H1 (cell line): ENCODE measurements at regions not wholly inside any gene's neighbourhood (a gene's known extent, or its start where the extent isn't known, plus 50 kb on each side); places are given as distances from the start of the nearest gene placed in this dataset.

ENCODE experiments used
- CEBPB ChIP-seq: IDR thresholded peaks from 2 replicates; pipeline ENCODE4 v1.6.1; 2012; ENCODE audit warnings: low read depth, low read length
- CREB1 ChIP-seq: IDR thresholded peaks from 2 replicates; pipeline ENCODE4 v1.6.1; 2012; ENCODE audit warnings: inconsistent platforms
- CTBP2 ChIP-seq: IDR thresholded peaks from 2 replicates; pipeline ENCODE4 v1.7.0; 2011; ENCODE audit warnings: borderline replicate concordance, mild to moderate bottlenecking, moderate library complexity, mixed read lengths, low read length; ENCODE audit not compliant: insufficient read depth, insufficient read length
- MAFK ChIP-seq: IDR thresholded peaks from 2 replicates; pipeline ENCODE4 v1.6.1; 2012; ENCODE audit warnings: low read depth, mild to moderate bottlenecking, improper control_type of control experiment, low read length
- NANOG ChIP-seq: IDR thresholded peaks from 2 replicates; pipeline ENCODE4 v1.6.1; 2011; ENCODE audit warnings: low read length, low read depth, mild to moderate bottlenecking, inconsistent platforms; ENCODE audit not compliant: insufficient read depth, poor library complexity, severe bottlenecking

DNA sequence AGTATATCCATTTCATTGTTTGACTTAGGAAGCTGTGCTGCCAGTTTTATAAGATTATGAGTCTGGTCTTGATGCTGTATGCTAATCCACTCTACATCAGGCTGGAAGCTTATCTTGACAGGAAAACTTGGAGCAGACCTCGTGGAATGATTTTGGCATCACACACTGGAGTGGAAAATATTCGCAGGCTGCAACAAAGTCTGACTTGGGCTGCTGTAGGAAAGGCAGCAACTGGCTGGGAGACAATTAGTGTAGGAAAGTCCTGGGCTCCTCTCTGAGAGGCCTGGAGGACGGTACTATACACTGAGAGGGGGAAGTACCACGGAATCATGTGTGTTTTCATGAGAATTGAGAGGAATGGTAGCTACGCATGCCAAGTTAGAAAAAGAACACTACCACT, 383.7 kb downstream of the ETNK1 start (continued):
- no peak for TF ChIP-seq MAFK
- TF ChIP-seq CEBPB: no peak
- TF ChIP-seq CREB1: no peak
- no peak for TF ChIP-seq CTBP2
- no peak for TF ChIP-seq NANOG
